GM03348 (cell line): ENCODE measurements at regions not wholly inside any gene's neighbourhood (a gene's known extent, or its start where the extent isn't known, plus 50 kb on each side); places are given as distances from the start of the nearest gene placed in this dataset.
A peak's percentile ranks its signal among the peaks of the same experiment; 100 is the strongest.
"Not testable (repeated sequence)": the region's sequence is repeated elsewhere in the genome, so short reads cannot be mapped to it uniquely, and the experiment has no call there.

Source experiments
- DNase-seq: peaks from one replicate; pipeline ENCODE4 v3.0.0; 2012; ENCODE audit warnings: low spot score

- no peak for DNase-seq
Observed at GRCh38 chrX:148080593-148080992, 99.5 kb downstream of the FMR1NB start.

- no peak for DNase-seq
Observed at GRCh38 chrX:148084611-148085010, 103.5 kb downstream of the FMR1NB start.

- no peak for DNase-seq
Observed at GRCh38 chrX:148120151-148120550, 139.0 kb downstream of the FMR1NB start.

GRCh38 chrX:148120999-148121623 lies 140.0 kb downstream of the FMR1NB start:
- no peak for DNase-seq

GRCh38 chrX:148128872-148129505 lies 147.9 kb downstream of the FMR1NB start:
- not testable (repeated sequence) for DNase-seq

- peak; percentile 4 for DNase-seq
Observed at GRCh38 chrX:148133105-148133725, 152.1 kb downstream of the FMR1NB start.

- no peak for DNase-seq
Observed at GRCh38 chrX:148134578-148134977, 153.4 kb downstream of the FMR1NB start.

- no peak for DNase-seq
Observed at GRCh38 chrX:148135738-148136137, 154.6 kb downstream of the FMR1NB start.

GRCh38 chrX:148146121-148146520 lies 165.0 kb downstream of the FMR1NB start:
- no peak for DNase-seq

GRCh38 chrX:148156986-148157385 lies 175.8 kb downstream of the FMR1NB start:
- no peak for DNase-seq

- DNase-seq: no peak
Observed at GRCh38 chrX:148159796-148160195, 178.7 kb downstream of the FMR1NB start.

GRCh38 chrX:148161701-148162100 lies 180.6 kb downstream of the FMR1NB start:
- DNase-seq: no peak

- no peak for DNase-seq
Observed at GRCh38 chrX:148185631-148186030, 204.5 kb downstream of the FMR1NB start.

GRCh38 chrX:148192547-148192946 lies 211.4 kb downstream of the FMR1NB start:
- DNase-seq: no peak

GRCh38 chrX:148193759-148194158 lies 212.6 kb downstream of the FMR1NB start:
- DNase-seq: no peak

- DNase-seq: no peak
Observed at GRCh38 chrX:148203531-148203930, 222.4 kb downstream of the FMR1NB start.

GRCh38 chrX:148204195-148204594 lies 223.1 kb downstream of the FMR1NB start:
- DNase-seq: no peak

- no peak for DNase-seq
Observed at GRCh38 chrX:148214786-148215185, 233.6 kb downstream of the FMR1NB start.

- no peak for DNase-seq
Observed at GRCh38 chrX:148215726-148216125, 234.6 kb downstream of the FMR1NB start.

GRCh38 chrX:148223361-148223760 lies 242.2 kb downstream of the FMR1NB start:
- DNase-seq: no peak

- no peak for DNase-seq
Observed at GRCh38 chrX:148228521-148228920, 247.4 kb downstream of the FMR1NB start.

- no peak for DNase-seq
Observed at GRCh38 chrX:148229801-148230303, 248.7 kb downstream of the FMR1NB start.

GRCh38 chrX:148259990-148260389 lies 240.4 kb upstream of the AFF2 start:
- DNase-seq: no peak
